Right lobe of liver (tissue), 4 donors: ENCODE measurements at regions not wholly inside any gene's neighbourhood (a gene's known extent, or its start where the extent isn't known, plus 50 kb on each side); places are given as distances from the start of the nearest gene placed in this dataset.

Source experiments
- CTCF ChIP-seq, 4 donors: fragments of 200-600 bp in 3 of 4; fragments of 450-650 bp in 1 of 4; IDR thresholded peaks; one replicate each; pipeline versions ENCODE4 v1.5.1 to v1.8.0; 2016 to 2022; ENCODE audit warnings: antibody characterized with exemption in 4 of 4, mild to moderate bottlenecking in 2 of 4
- POLR2A ChIP-seq: fragments of 450-650 bp; IDR thresholded peaks from one replicate; pipeline ENCODE4 v1.6.1; 2017; ENCODE audit warnings: antibody characterized with exemption, mild to moderate bottlenecking
- donor health status: DM: no; HTN: no; CAD: no.
- donor health status: DM: no; HTN: no; CAD: no.
- donor health status: DM: no; HTN: yes; CAD: no.

- no peak for TF ChIP-seq POLR2A
- no peak for TF ChIP-seq CTCF (IDR thresholded peaks at IDR 0.05)
Observed at GRCh38 chrX:111609206-111609605, 71.8 kb upstream of the ALG13 start.
